ENCODE measurements at regions not wholly inside any gene's neighbourhood (a gene's known extent, or its start where the extent isn't known, plus 50 kb on each side); places are given as distances from the start of the nearest gene placed in this dataset.

- DNase-seq (ENCODE audit: low read depth) = no peak
- TF ChIP-seq CTCF (conservative IDR thresholded peaks at IDR 0.05; ENCODE audit: low read depth, low read length) = no peak
These were observed 528.4 kb upstream of the PROK2 start for GRCh38 chr3:72313308-72313707.

GRCh38 chr3:72312339-72312738 is 527.4 kb upstream of the PROK2 start:
- H3K4me3 ChIP-seq (ENCODE audit: low read depth, low read length) = no peak overlapping the region
- no peak for DNase-seq (ENCODE audit: low read depth)
- no peak for TF ChIP-seq CTCF (conservative IDR thresholded peaks at IDR 0.05; ENCODE audit: low read depth, low read length)

More at GRCh38 chr3:72313308-72313707, 528.4 kb upstream of the PROK2 start:
- H3K4me3 ChIP-seq (ENCODE audit: low read depth, low read length) = no peak overlapping the region

- no peak for TF ChIP-seq CTCF (conservative IDR thresholded peaks at IDR 0.05; ENCODE audit: low read depth, low read length)
- no peak overlapping the region for H3K4me3 ChIP-seq (ENCODE audit: low read depth, low read length)
- DNase-seq (ENCODE audit: low read depth) = no peak
These were observed 526.5 kb upstream of the PROK2 start for GRCh38 chr3:72311425-72311824.

- peak overlapping the region; percentile 15 for H3K4me3 ChIP-seq (ENCODE audit: low read depth, low read length)
- DNase-seq (ENCODE audit: low read depth) = peak; percentile 67
- TF ChIP-seq CTCF (conservative IDR thresholded peaks at IDR 0.05; ENCODE audit: low read depth, low read length) = peak; percentile 13
These were observed 525.8 kb upstream of the PROK2 start for GRCh38 chr3:72310419-72311380.

- no peak overlapping the region for H3K4me3 ChIP-seq (ENCODE audit: low read depth, low read length)
- DNase-seq (ENCODE audit: low read depth) = no peak
- TF ChIP-seq CTCF (conservative IDR thresholded peaks at IDR 0.05; ENCODE audit: low read depth, low read length) = no peak
These were observed 524.9 kb upstream of the PROK2 start for GRCh38 chr3:72309661-72310418.

GRCh38 chr3:72308641-72309040 is 523.7 kb upstream of the PROK2 start:
- TF ChIP-seq CTCF (conservative IDR thresholded peaks at IDR 0.05; ENCODE audit: low read depth, low read length) = no peak
- DNase-seq (ENCODE audit: low read depth) = no peak
- H3K4me3 ChIP-seq (ENCODE audit: low read depth, low read length) = no peak overlapping the region

Data from choroid plexus epithelial cell (primary cell).